Fibroblast of lung (primary cell): ENCODE measurements at regions not wholly inside any gene's neighbourhood (a gene's known extent, or its start where the extent isn't known, plus 50 kb on each side); places are given as distances from the start of the nearest gene placed in this dataset.
A peak's percentile ranks its signal among the peaks of the same experiment; 100 is the strongest.
"Not testable (repeated sequence)": the region's sequence is repeated elsewhere in the genome, so short reads cannot be mapped to it uniquely, and the experiment has no call there.

Experiments used
- DNase-seq, 2 donors: peaks; one replicate each; pipeline versions ENCODE4 v3.0.0 to v3.0.0-alpha.2; 2010; ENCODE audit warnings: low read depth in 2 of 2
- H2AFZ ChIP-seq: 2 replicates; pipeline ENCODE4 v1.5.1; 2012; ENCODE audit warnings: low read length, control low read depth, inconsistent platforms
- H3K27ac ChIP-seq: 2 replicates; pipeline ENCODE4 v1.5.1; 2011; ENCODE audit warnings: low read length, control low read depth; ENCODE audit not compliant: insufficient read depth
- H3K27me3 ChIP-seq: 2 replicates; pipeline ENCODE4 v1.5.1; 2011; ENCODE audit warnings: mild to moderate bottlenecking, low read length; ENCODE audit not compliant: control insufficient read depth, insufficient read depth
- H3K36me3 ChIP-seq: 2 replicates; pipeline ENCODE4 v1.5.1; 2011; ENCODE audit warnings: low read length; ENCODE audit not compliant: control insufficient read depth, insufficient read depth
- H3K4me1 ChIP-seq: 2 replicates; pipeline ENCODE4 v1.5.1; 2011; ENCODE audit warnings: low read length; ENCODE audit not compliant: control insufficient read depth, insufficient read depth; ENCODE audit errors: extremely low read depth
- H3K4me2 ChIP-seq: 2 replicates; pipeline ENCODE4 v1.5.1; 2011; ENCODE audit warnings: low read length, control low read depth; ENCODE audit not compliant: insufficient read depth; ENCODE audit errors: extremely low read depth
- H3K4me3 ChIP-seq, 4 experiments: fragments of 200-600 bp in 1 of 4; sonication (generic) in 1 of 4; replicated peaks in 1 of 4; 2 replicates each; pipeline ENCODE4 v1.5.1; 2011 to 2016; ENCODE audit warnings: low read length in 4 of 4, low read depth in 3 of 4, mild to moderate bottlenecking in 3 of 4, control low read depth in 2 of 4, inconsistent platforms in 1 of 4, mixed read lengths in 1 of 4; ENCODE audit not compliant: insufficient read depth in 1 of 4; ENCODE audit errors: control extremely low read depth in 1 of 4
- H3K79me2 ChIP-seq: 2 replicates; pipeline ENCODE4 v1.5.1; 2012; ENCODE audit warnings: mild to moderate bottlenecking, low read length, inconsistent platforms; ENCODE audit not compliant: control insufficient read depth, insufficient read depth
- H3K9ac ChIP-seq: 2 replicates; pipeline ENCODE4 v1.5.1; 2011; ENCODE audit warnings: mild to moderate bottlenecking, low read length, control low read depth; ENCODE audit not compliant: insufficient read depth
- H3K9me3 ChIP-seq: 2 replicates; pipeline ENCODE4 v1.5.1; 2012; ENCODE audit warnings: low read depth, low read length; ENCODE audit not compliant: control insufficient read depth, insufficient read depth
- H4K20me1 ChIP-seq: 2 replicates; pipeline ENCODE4 v1.5.1; 2011; ENCODE audit warnings: low read length; ENCODE audit not compliant: control insufficient read depth, insufficient read depth; ENCODE audit errors: extremely low read depth
- EZH2 ChIP-seq: IDR thresholded peaks from 2 replicates; pipeline ENCODE4 v1.5.1; 2012; ENCODE audit warnings: low read length, control low read depth, mild to moderate bottlenecking; ENCODE audit errors: missing control alignments
- TF ChIP-seq, protein P1 (sequence below), 2 donors: IDR thresholded peaks in 1 of 2; conservative IDR thresholded peaks in 1 of 2; 1 replicate in 1 of 2; 2 replicates in 1 of 2; pipeline ENCODE4 v1.5.1; 2011 to 2012; ENCODE audit warnings: low read length in 2 of 2, control low read depth in 1 of 2, inconsistent platforms in 1 of 2, low read depth in 1 of 2, mild to moderate bottlenecking in 1 of 2

- H3K4me3 ChIP-seq, result no peak overlapping the region
- H3K9me3 ChIP-seq, result no peaks in the 10 kb centered on the region
- no peaks in the 10 kb centered on the region for H3K79me2 ChIP-seq
- H4K20me1 ChIP-seq, result no peaks in the 10 kb centered on the region
- TF ChIP-seq, protein P1, sequence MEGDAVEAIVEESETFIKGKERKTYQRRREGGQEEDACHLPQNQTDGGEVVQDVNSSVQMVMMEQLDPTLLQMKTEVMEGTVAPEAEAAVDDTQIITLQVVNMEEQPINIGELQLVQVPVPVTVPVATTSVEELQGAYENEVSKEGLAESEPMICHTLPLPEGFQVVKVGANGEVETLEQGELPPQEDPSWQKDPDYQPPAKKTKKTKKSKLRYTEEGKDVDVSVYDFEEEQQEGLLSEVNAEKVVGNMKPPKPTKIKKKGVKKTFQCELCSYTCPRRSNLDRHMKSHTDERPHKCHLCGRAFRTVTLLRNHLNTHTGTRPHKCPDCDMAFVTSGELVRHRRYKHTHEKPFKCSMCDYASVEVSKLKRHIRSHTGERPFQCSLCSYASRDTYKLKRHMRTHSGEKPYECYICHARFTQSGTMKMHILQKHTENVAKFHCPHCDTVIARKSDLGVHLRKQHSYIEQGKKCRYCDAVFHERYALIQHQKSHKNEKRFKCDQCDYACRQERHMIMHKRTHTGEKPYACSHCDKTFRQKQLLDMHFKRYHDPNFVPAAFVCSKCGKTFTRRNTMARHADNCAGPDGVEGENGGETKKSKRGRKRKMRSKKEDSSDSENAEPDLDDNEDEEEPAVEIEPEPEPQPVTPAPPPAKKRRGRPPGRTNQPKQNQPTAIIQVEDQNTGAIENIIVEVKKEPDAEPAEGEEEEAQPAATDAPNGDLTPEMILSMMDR (conservative IDR thresholded peaks at IDR 0.05 in 1 of 2, IDR thresholded peaks at IDR 0.05 in 1 of 2; ENCODE audit: low read depth in 1 of 2, low read length in 2 of 2), result no peak
- no peak for TF ChIP-seq EZH2
- no peak overlapping the region for H3K9ac ChIP-seq
- H3K27me3 ChIP-seq, result no peaks in the 10 kb centered on the region
- H3K36me3 ChIP-seq, result no peaks in the 10 kb centered on the region
- peak in 1 of 2 donors; percentile 17 for DNase-seq
- no peak overlapping the region for H3K4me2 ChIP-seq
- H3K4me1 ChIP-seq, result peaks cover 5% of the 10 kb centered on the region
- no peak overlapping the region for H2AFZ ChIP-seq
- H3K27ac ChIP-seq, result no peak overlapping the region
Measured at GRCh38 chr13:109985871-109986450, 199.6 kb upstream of the IRS2 start.

GRCh38 chr13:109983447-109983846, 197.1 kb upstream of the IRS2 start:
- TF ChIP-seq EZH2, result no peak
- TF ChIP-seq, protein P1 (conservative IDR thresholded peaks at IDR 0.05 in 1 of 2, IDR thresholded peaks at IDR 0.05 in 1 of 2; ENCODE audit: low read depth in 1 of 2, low read length in 2 of 2), result no peak
- H2AFZ ChIP-seq, result no peak overlapping the region
- H3K27me3 ChIP-seq, result no peaks in the 10 kb centered on the region
- H3K79me2 ChIP-seq, result no peaks in the 10 kb centered on the region
- no peak overlapping the region for H3K4me3 ChIP-seq
- DNase-seq, result no peak
- H4K20me1 ChIP-seq, result no peaks in the 10 kb centered on the region
- no peak overlapping the region for H3K4me2 ChIP-seq
- no peaks in the 10 kb centered on the region for H3K4me1 ChIP-seq
- H3K9ac ChIP-seq, result no peak overlapping the region
- H3K36me3 ChIP-seq, result no peaks in the 10 kb centered on the region
- H3K27ac ChIP-seq, result no peak overlapping the region
- H3K9me3 ChIP-seq, result no peaks in the 10 kb centered on the region

GRCh38 chr13:109981000-109981399, 194.6 kb upstream of the IRS2 start:
- H3K4me1 ChIP-seq, result no peaks in the 10 kb centered on the region
- H3K36me3 ChIP-seq, result no peaks in the 10 kb centered on the region
- no peak for DNase-seq
- no peak overlapping the region for H3K4me3 ChIP-seq
- no peaks in the 10 kb centered on the region for H4K20me1 ChIP-seq
- no peaks in the 10 kb centered on the region for H3K79me2 ChIP-seq
- H3K27me3 ChIP-seq, result no peaks in the 10 kb centered on the region
- H3K9ac ChIP-seq, result no peak overlapping the region
- TF ChIP-seq, protein P1 (conservative IDR thresholded peaks at IDR 0.05 in 1 of 2, IDR thresholded peaks at IDR 0.05 in 1 of 2; ENCODE audit: low read depth in 1 of 2, low read length in 2 of 2), result no peak
- TF ChIP-seq EZH2, result no peak
- H2AFZ ChIP-seq, result no peak overlapping the region
- no peak overlapping the region for H3K27ac ChIP-seq
- H3K4me2 ChIP-seq, result no peak overlapping the region
- no peaks in the 10 kb centered on the region for H3K9me3 ChIP-seq

GRCh38 chr13:109979676-109980075, 193.3 kb upstream of the IRS2 start:
- not testable (repeated sequence) for H3K27me3 ChIP-seq, H3K9me3 ChIP-seq, DNase-seq, H3K4me1 ChIP-seq, H3K36me3 ChIP-seq, H3K4me2 ChIP-seq, H3K9ac ChIP-seq, H3K27ac ChIP-seq, H4K20me1 ChIP-seq, H3K4me3 ChIP-seq, H2AFZ ChIP-seq, H3K79me2 ChIP-seq
